IgD-negative memory B cell (primary cell): ENCODE measurements at regions not wholly inside any gene's neighbourhood (a gene's known extent, or its start where the extent isn't known, plus 50 kb on each side); places are given as distances from the start of the nearest gene placed in this dataset.
A peak's percentile ranks its signal among the peaks of the same experiment; 100 is the strongest.
"Not testable (repeated sequence)": the region's sequence is repeated elsewhere in the genome, so short reads cannot be mapped to it uniquely, and the experiment has no call there.

Source experiments
- H3K27ac Mint-ChIP-seq, 3 donors: one replicate each; pipeline ENCODE4 v1.8.0; 2020 to 2022; ENCODE audit warnings: mild to moderate bottlenecking in 3 of 3, mixed read lengths in 3 of 3, moderate library complexity in 1 of 3
- H3K27me3 Mint-ChIP-seq: one replicate; pipeline ENCODE4 v1.8.0; 2021; ENCODE audit warnings: mixed read lengths
- H3K36me3 Mint-ChIP-seq: one replicate; pipeline ENCODE4 v1.8.0; 2020; ENCODE audit warnings: mild to moderate bottlenecking, mixed read lengths
- H3K4me1 Mint-ChIP-seq, 3 donors: one replicate each; pipeline ENCODE4 v1.8.0; 2020 to 2022; ENCODE audit warnings: mixed read lengths in 3 of 3, mild to moderate bottlenecking in 1 of 3
- H3K4me3 Mint-ChIP-seq, 4 donors: one replicate each; pipeline ENCODE4 v1.8.0; 2020 to 2022; ENCODE audit warnings: mild to moderate bottlenecking in 4 of 4, mixed read lengths in 4 of 4, moderate library complexity in 3 of 4
- H3K9me3 Mint-ChIP-seq, 3 donors: one replicate each; pipeline ENCODE4 v1.8.0; 2020 to 2021; ENCODE audit warnings: mixed read lengths in 3 of 3, mild to moderate bottlenecking in 1 of 3

- H3K9me3 Mint-ChIP-seq, result peaks cover 2 to 12% (median 11%) of the 10 kb centered on the region in 3 donors
- no peaks in the 10 kb centered on the region for H3K36me3 Mint-ChIP-seq
- no peaks in the 10 kb centered on the region for H3K4me1 Mint-ChIP-seq
- no peaks in the 10 kb centered on the region for H3K27me3 Mint-ChIP-seq
- no peak overlapping the region for H3K27ac Mint-ChIP-seq
- H3K4me3 Mint-ChIP-seq, result no peak overlapping the region
These were observed 114.0 kb downstream of the SLC38A4 start for GRCh38 chr12:46711756-46712155.

DNA sequence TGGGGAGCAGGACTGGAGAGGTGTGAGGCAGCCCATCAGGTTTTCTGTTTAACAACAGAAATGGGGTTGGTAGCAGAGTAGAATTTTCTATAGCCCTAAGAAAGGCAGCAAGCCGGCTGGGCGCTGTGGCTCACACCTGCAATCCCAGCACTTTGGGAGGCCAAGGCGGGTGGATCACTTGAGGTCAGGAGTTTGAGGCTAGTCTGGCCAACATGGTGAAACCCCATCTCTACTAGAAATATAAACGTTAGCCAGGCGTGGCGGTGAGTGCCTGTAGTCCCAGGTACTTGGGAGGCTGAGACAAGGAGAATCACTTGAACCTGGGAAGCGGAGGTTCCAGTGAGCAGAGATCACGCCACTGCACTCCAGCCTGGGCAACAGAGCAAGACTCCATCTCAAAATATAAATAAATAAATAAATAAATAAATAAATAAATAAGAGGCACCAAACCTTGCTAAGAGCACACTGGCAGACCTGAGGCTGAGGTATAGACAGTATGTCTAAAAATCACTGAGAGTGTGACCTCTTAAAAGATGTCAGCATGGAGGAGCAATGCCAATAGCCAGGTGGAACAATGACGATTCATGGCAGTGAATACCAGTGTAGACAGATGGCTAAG, 115.6 kb downstream of the SLC38A4 start:
- Mint-ChIP-seq H3K9me3 (peaks cover 0 to 6% (median 4%) of the 10 kb centered on the region in 3 donors), H3K4me3 (no peak overlapping the region), H3K4me1 (no peaks in the 10 kb centered on the region), H3K36me3 (no peaks in the 10 kb centered on the region), H3K27ac (no peak overlapping the region), H3K27me3 (no peaks in the 10 kb centered on the region)

- peaks cover 7 to 18% (median 9%) of the 10 kb centered on the region in 3 donors for H3K9me3 Mint-ChIP-seq
- H3K36me3 Mint-ChIP-seq, result no peaks in the 10 kb centered on the region
- H3K4me1 Mint-ChIP-seq, result no peaks in the 10 kb centered on the region
- peaks cover 2% of the 10 kb centered on the region for H3K27me3 Mint-ChIP-seq
- H3K27ac Mint-ChIP-seq, result peak overlapping the region in 1 of 3 donors; percentile 56
- H3K4me3 Mint-ChIP-seq, result no peak overlapping the region
These were observed 123.0 kb downstream of the SLC38A4 start for GRCh38 chr12:46702581-46703344.

DNA sequence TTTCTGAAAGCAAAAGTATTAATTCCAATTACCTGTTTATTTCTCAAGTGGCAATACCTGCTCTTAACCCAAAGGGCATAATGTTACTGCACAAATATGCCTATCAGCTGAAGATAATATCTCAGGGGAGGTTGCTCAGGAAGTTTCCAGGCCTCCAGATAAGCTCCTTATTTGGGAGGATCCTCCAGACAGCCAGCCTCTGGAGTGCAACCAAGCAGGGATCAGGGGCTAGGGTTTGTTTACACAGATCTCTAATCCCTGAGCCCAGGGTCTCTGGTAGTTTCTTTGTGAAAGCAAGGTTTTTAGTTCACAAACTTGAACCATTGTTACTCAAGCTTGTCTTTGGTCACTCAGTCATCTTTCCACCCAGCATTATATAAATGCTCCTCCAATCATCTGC, 124.4 kb downstream of the SLC38A4 start:
- no peaks in the 10 kb centered on the region for H3K36me3 Mint-ChIP-seq
- H3K4me1 Mint-ChIP-seq, result no peaks in the 10 kb centered on the region
- no peak overlapping the region for H3K27ac Mint-ChIP-seq
- H3K27me3 Mint-ChIP-seq, result peaks cover 2% of the 10 kb centered on the region
- H3K9me3 Mint-ChIP-seq, result peaks cover 9 to 24% (median 10%) of the 10 kb centered on the region in 3 donors
- H3K4me3 Mint-ChIP-seq, result no peak overlapping the region

GRCh38 chr12:46699986-46700385, 125.8 kb downstream of the SLC38A4 start:
- Mint-ChIP-seq H3K36me3 (no peaks in the 10 kb centered on the region), H3K4me3 (no peak overlapping the region), H3K27ac (no peak overlapping the region), H3K27me3 (peaks cover 2% of the 10 kb centered on the region), H3K9me3 (peaks cover 9 to 24% (median 10%) of the 10 kb centered on the region in 3 donors), H3K4me1 (no peaks in the 10 kb centered on the region)

- no peaks in the 10 kb centered on the region for H3K36me3 Mint-ChIP-seq
- H3K4me1 Mint-ChIP-seq, result no peaks in the 10 kb centered on the region
- H3K27ac Mint-ChIP-seq, result no peak overlapping the region
- H3K9me3 Mint-ChIP-seq, result peaks cover 3 to 16% (median 10%) of the 10 kb centered on the region in 3 donors
- no peak overlapping the region for H3K4me3 Mint-ChIP-seq
- H3K27me3 Mint-ChIP-seq, result peaks cover 2% of the 10 kb centered on the region
These were observed 127.8 kb downstream of the SLC38A4 start for GRCh38 chr12:46698003-46698402.

DNA sequence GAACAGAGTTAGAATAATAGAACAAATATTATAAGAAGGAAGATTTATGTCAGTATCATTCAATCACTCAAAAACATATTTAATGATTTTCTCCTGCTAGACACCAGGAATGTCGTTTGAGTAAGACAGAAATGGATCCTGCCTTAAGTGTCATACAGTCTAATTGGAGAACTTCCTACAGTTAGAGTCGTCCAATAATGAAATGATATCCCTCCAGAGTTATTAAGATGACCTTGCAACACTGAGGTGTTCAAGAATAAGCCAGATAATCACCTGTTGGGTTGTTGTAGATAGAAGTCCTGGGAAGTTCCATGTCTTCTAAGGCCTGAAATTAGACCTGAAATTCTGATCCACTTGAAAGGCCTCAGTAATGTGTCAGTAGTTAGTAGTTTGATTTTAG, 132.3 kb downstream of the SLC38A4 start:
- Mint-ChIP-seq H3K4me1 (no peaks in the 10 kb centered on the region), H3K27me3 (no peaks in the 10 kb centered on the region), H3K36me3 (peaks cover 2% of the 10 kb centered on the region), H3K9me3 (peaks cover 1 to 14% (median 8%) of the 10 kb centered on the region in 3 donors), H3K27ac (no peak overlapping the region), H3K4me3 (no peak overlapping the region)

- H3K27me3 Mint-ChIP-seq, result no peaks in the 10 kb centered on the region
- no peak overlapping the region for H3K27ac Mint-ChIP-seq
- H3K4me1 Mint-ChIP-seq, result no peaks in the 10 kb centered on the region
- H3K9me3 Mint-ChIP-seq, result peaks cover 0 to 10% (median 6%) of the 10 kb centered on the region in 3 donors
- H3K4me3 Mint-ChIP-seq, result no peak overlapping the region
- peaks cover 2% of the 10 kb centered on the region for H3K36me3 Mint-ChIP-seq
These were observed 132.8 kb downstream of the SLC38A4 start for GRCh38 chr12:46693034-46693433.

- Mint-ChIP-seq H3K4me3 (no peak overlapping the region), H3K27ac (no peak overlapping the region), H3K4me1 (no peaks in the 10 kb centered on the region), H3K27me3 (no peaks in the 10 kb centered on the region), H3K36me3 (peaks cover 2% of the 10 kb centered on the region), H3K9me3 (peaks cover 0 to 5% (median 4%) of the 10 kb centered on the region in 3 donors)
These were observed 133.2 kb downstream of the SLC38A4 start for GRCh38 chr12:46692606-46693005.

DNA sequence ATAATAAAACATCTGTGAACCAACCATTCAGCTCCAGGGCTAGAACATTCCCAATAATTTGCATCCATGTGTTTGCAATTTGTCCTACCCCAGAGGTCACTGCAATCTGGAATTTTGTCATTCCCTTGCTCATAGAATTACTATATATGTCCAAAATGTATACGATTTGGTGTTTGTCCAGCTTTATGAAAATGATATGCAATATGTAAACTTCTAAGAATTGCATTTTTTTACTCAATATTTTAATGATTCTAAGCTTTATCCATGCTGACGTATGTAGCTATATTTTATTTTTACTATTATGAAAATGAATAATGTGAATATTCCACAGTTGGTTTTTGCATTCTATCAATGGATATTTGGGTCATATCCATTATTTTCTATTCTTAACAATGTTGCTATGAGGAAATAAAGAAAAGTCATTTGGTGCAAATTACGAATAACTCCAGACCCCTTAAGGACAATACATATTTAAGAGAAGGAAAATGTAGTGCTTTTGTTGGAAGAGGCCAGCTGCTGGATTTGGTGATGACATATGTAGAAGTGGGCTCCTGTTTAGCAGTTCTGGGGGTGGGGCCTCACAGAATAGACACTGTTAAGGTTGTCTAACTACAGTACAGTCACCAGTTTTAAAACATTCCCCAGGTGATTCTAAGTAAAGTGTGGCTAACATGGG, 139.4 kb downstream of the SLC38A4 start:
- H3K4me3 Mint-ChIP-seq, result no peak overlapping the region
- H3K36me3 Mint-ChIP-seq, result peaks cover 4% of the 10 kb centered on the region
- H3K4me1 Mint-ChIP-seq, result no peaks in the 10 kb centered on the region
- H3K27ac Mint-ChIP-seq, result no peak overlapping the region
- peaks cover 0 to 10% (median 6%) of the 10 kb centered on the region in 3 donors for H3K9me3 Mint-ChIP-seq
- H3K27me3 Mint-ChIP-seq, result peaks cover 4% of the 10 kb centered on the region

- not testable (repeated sequence) for H3K4me3 Mint-ChIP-seq, H3K27ac Mint-ChIP-seq, H3K27me3 Mint-ChIP-seq, H3K9me3 Mint-ChIP-seq, H3K36me3 Mint-ChIP-seq, H3K4me1 Mint-ChIP-seq
These were observed 141.6 kb downstream of the SLC38A4 start for GRCh38 chr12:46684243-46684642.

- Mint-ChIP-seq H3K9me3 (peaks cover 0 to 10% (median 6%) of the 10 kb centered on the region in 3 donors), H3K36me3 (peaks cover under 1% of the 10 kb centered on the region), H3K4me3 (no peak overlapping the region), H3K27me3 (peaks cover 4% of the 10 kb centered on the region), H3K4me1 (no peaks in the 10 kb centered on the region), H3K27ac (no peak overlapping the region)
These were observed 143.6 kb downstream of the SLC38A4 start for GRCh38 chr12:46682148-46682547.

GRCh38 chr12:46680506-46680905, 145.3 kb downstream of the SLC38A4 start:
- peaks cover 0 to 10% (median 6%) of the 10 kb centered on the region in 3 donors for H3K9me3 Mint-ChIP-seq
- H3K4me3 Mint-ChIP-seq, result no peak overlapping the region
- H3K27me3 Mint-ChIP-seq, result peaks cover 3% of the 10 kb centered on the region
- H3K27ac Mint-ChIP-seq, result peak overlapping the region in 1 of 3 donors; percentile 87
- no peaks in the 10 kb centered on the region for H3K4me1 Mint-ChIP-seq
- no peaks in the 10 kb centered on the region for H3K36me3 Mint-ChIP-seq

DNA sequence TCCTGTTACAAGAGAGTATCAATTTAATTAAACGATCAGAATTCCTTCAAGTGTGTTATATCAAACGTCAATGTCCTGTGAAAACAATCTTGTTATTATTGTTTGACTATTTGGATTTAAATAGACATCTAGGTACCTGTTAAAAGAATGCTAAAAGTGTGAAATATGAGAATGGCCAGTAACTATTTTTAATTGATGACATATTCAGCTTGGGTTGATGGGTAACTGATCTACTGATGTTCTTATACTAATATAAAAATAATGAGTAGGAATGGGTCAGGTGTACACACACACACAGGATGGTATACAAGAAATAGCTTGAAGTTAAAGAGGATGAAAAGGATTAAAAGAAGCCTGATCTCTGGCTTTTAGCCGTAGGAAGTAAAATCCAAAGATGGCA, 146.0 kb downstream of the SLC38A4 start:
- H3K27ac Mint-ChIP-seq, result no peak overlapping the region
- peaks cover 0 to 10% (median 6%) of the 10 kb centered on the region in 3 donors for H3K9me3 Mint-ChIP-seq
- no peak overlapping the region for H3K4me3 Mint-ChIP-seq
- no peaks in the 10 kb centered on the region for H3K4me1 Mint-ChIP-seq
- H3K27me3 Mint-ChIP-seq, result peaks cover 3% of the 10 kb centered on the region
- H3K36me3 Mint-ChIP-seq, result no peaks in the 10 kb centered on the region

DNA sequence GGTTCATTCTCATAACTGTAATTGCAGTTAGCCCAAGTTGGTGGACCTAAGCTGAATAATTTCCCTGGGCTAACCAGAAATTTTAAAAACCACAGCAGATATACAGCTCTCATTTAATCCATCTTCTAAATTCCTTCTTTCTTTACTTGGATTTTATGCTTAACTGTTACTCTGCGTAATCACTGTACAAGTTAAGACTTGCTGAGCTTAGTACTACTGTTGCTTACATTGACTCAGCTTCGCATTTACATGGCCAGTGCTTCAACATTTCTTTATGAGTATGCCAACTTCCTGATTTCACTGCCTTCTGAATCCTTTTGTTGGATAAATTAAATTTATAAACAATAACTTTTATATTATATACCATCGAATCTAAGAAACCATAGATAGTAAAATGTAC, 147.4 kb downstream of the SLC38A4 start:
- Mint-ChIP-seq H3K36me3 (no peaks in the 10 kb centered on the region), H3K27ac (no peak overlapping the region), H3K4me3 (no peak overlapping the region), H3K27me3 (no peaks in the 10 kb centered on the region), H3K9me3 (peaks cover 0 to 4% (median 0%) of the 10 kb centered on the region in 3 donors), H3K4me1 (no peaks in the 10 kb centered on the region)
